GM18909 (cell line): ENCODE measurements at regions not wholly inside any gene's neighbourhood (a gene's known extent, or its start where the extent isn't known, plus 50 kb on each side); places are given as distances from the start of the nearest gene placed in this dataset.

Experiments
- ATAC-seq: cut with Tn5 transposase; IDR thresholded peaks from one replicate; pipeline ENCODE4 v1.9.1; 2021; ENCODE audit warnings: mild to moderate bottlenecking; ENCODE audit not compliant: unreplicated experiment, poor library complexity

DNA sequence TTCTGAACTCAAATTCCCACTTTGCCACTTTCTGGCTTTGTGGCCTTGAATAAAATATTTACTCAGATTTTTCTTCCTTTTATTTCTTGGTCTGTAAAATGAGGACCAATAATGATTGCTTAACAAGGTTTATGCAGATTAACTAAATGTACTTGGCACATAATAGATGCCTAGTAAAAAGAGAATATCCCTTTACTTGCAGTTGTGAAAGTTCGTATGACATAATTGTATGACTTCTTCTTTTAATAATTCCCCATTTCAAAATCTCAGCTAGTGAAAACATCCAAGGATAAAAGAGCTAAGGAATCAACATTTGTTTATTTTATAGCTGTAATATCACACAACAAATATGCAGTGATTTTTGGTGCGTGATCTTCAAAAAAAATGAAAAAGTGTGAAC is 215.6 kb upstream of the ATP2B1 start:
- no peak for ATAC-seq

DNA sequence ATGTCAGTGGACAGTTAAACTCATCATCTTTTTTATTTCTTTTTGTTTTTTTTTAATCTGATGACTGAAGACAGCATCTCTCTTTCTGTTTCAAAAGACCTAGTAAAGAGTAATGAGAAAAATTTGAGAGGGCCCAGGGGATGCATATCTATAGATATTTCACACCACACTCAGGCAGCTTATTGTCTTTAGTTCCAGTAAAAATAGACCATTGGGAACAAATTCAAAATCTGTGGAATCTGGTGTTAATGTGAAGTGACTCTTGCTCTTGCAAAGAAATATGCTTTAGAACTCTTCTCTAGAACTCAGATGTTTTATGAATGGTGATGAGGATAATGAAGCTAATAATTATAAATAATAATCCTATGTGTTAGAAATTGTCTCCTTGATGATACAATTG is 214.5 kb upstream of the ATP2B1 start:
- no peak for ATAC-seq

- ATAC-seq, result no peak
These were observed 212.2 kb upstream of the ATP2B1 start for GRCh38 chr12:89920866-89921265.

GRCh38 chr12:89919241-89919906 is 210.7 kb upstream of the ATP2B1 start:
- no peak for ATAC-seq

DNA sequence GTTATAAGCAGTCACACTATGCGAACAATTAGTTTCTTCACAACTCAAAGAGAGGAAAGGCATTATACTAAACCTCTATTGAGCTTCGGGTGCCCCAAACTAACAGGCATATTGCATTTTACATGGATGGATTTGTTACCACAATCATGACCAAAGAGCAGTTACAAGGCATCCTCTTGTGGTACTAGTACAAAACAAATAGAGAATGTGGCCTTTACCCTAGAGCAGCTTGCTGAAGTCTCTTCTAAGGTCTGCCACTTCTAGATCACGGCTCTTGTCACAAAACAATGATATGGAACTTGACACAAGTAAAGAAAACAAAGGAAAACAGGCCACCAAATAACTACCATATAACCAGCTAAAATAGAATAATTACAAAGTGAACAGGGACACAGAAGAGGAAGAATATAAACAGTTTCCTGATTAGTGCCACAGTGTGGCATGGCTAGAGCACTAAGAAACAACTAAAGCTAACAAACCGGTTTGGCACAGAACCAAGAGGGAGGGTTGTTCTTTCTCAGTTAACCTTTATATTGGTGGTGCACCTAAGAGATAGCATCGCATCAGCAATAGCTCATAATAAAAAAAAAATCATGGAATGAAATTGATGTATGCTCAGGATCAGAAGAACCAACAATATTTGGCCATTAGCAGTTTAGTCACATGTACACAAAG is 209.7 kb upstream of the ATP2B1 start:
- no peak for ATAC-seq

- no peak for ATAC-seq
These were observed 201.1 kb upstream of the ATP2B1 start for GRCh38 chr12:89909753-89910152.

DNA sequence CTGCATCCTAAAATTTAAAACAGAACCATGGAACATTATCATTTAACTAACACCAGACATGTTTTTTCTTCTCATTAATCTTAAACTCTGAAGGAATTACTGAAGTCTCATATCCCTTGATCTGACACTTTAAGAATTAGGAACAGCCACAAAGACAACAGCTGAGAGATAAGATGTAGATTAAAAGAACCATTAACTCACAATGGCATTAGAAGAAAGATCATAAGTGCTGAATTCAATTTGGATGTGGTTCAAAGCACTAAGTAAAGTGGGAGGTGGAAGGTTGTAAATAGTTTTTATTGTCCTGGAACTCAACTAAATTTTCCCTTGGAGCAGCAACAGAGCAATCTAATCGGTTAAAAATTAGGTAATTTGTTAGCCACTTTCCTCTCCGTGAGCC is 199.0 kb upstream of the ATP2B1 start:
- no peak for ATAC-seq

- no peak for ATAC-seq
These were observed 198.2 kb upstream of the ATP2B1 start for GRCh38 chr12:89906824-89907223.

GRCh38 chr12:89906178-89906577 is 197.5 kb upstream of the ATP2B1 start:
- ATAC-seq, result no peak

GRCh38 chr12:89901906-89902642 is 193.4 kb upstream of the ATP2B1 start:
- no peak for ATAC-seq

DNA sequence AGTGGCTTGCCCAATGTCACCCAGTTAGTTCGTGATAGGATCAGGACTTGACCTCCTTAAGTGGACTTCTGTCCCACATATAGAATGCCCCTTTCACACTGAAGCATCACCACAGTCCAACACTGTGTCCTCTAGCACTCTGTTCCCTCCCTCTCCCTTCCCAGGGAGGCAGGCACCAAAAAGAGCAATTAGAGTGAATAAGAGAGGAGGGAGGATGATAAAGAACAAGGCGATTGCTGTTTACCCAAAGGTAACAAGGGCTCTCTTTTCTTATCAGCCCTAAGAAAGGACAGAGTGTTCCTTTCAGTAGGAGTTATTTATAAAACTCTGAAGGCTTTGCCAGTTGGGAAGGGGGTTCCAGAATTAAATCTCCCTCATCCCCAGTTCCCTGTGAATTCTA is 192.7 kb upstream of the ATP2B1 start:
- ATAC-seq, result no peak

GRCh38 chr12:89899651-89900050 is 191.0 kb upstream of the ATP2B1 start:
- ATAC-seq, result no peak

- no peak for ATAC-seq
These were observed 187.0 kb upstream of the ATP2B1 start for GRCh38 chr12:89895591-89895990.

GRCh38 chr12:89895101-89895500 is 186.5 kb upstream of the ATP2B1 start:
- ATAC-seq, result no peak

GRCh38 chr12:89893972-89894706 is 185.5 kb upstream of the ATP2B1 start:
- no peak for ATAC-seq

- no peak for ATAC-seq
These were observed 183.8 kb upstream of the ATP2B1 start for GRCh38 chr12:89892436-89892835.

- ATAC-seq, result no peak
These were observed 183.3 kb upstream of the ATP2B1 start for GRCh38 chr12:89891933-89892332.

DNA sequence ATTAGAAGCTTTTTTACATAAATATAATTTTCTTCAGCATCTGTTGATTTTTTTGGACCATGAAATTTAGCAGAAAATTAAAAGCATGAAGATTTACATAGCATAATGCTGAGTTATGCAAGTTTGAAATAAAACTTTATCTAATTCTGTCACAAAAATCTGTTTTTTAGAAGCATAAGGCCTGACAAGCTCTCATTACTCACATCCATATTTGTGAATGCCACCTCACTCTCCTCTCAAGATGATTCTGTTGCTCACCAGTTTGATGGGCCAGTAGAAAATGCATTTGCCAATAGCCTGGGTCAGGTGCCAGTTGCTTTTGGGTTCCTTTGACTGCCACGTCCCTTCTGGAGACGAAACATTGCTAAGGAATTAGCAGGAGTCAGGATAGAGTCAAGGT is 181.5 kb upstream of the ATP2B1 start:
- no peak for ATAC-seq

DNA sequence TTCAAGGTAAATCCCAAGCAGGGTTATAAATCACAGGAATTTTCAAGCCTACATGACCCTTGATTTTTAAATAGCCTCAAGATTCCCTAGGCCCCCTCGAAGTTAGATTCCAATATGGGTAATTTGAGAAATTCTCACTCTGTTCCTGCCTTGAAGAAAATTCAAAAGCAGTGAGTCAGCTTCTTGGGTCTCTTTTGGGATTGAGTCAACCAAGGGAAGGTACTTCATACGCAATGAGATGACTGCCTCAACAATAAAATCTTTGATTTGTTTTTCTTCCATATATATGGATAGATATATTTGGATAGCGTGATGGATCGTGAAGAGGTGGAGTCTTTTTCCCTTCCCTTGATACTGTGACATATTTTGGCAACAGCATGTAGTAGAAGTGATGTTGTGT is 180.4 kb upstream of the ATP2B1 start:
- no peak for ATAC-seq

DNA sequence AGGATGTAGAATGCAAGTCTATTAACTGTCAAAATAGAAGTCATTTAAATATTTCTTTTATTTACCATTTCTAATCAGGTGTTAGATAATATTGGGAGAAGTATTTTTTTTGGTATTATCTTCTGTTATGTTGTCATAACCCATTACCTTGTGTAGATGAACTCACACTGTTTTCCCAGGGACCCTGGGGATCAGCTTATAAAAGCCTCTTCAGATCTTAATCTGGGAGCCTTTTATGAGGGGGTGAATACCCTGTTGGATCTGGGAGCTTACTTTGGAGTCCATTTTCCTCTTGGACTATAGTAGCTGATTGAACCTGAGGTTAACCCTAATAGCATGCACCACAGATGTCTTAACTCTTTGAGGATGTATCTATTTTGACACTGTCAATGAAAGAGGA is 176.3 kb upstream of the ATP2B1 start:
- ATAC-seq, result no peak

- ATAC-seq, result no peak
These were observed 175.8 kb upstream of the ATP2B1 start for GRCh38 chr12:89884416-89884898.
